Suprapubic skin (tissue), 4 donors: ENCODE measurements at regions not wholly inside any gene's neighbourhood (a gene's known extent, or its start where the extent isn't known, plus 50 kb on each side); places are given as distances from the start of the nearest gene placed in this dataset.

Experiments
- DNase-seq, 2 donors: peaks; one replicate each; pipeline ENCODE4 v3.0.0-alpha.2; 2019; ENCODE audit warnings: low spot score in 2 of 2
- H3K27ac ChIP-seq: fragments of 200-600 bp; sonication (generic); one replicate; pipeline ENCODE4 v1.5.1; 2019
- H3K27me3 ChIP-seq: fragments of 200-600 bp; sonication (generic); one replicate; pipeline ENCODE4 v1.5.1; 2019
- H3K36me3 ChIP-seq: fragments of 200-600 bp; sonication (generic); one replicate; pipeline ENCODE4 v1.5.1; 2019
- H3K4me1 ChIP-seq: fragments of 200-600 bp; sonication (generic); one replicate; pipeline ENCODE4 v1.5.1; 2019
- H3K4me3 ChIP-seq: fragments of 200-600 bp; sonication (generic); one replicate; pipeline ENCODE4 v1.5.1; 2019; ENCODE audit warnings: mild to moderate bottlenecking
- H3K9me3 ChIP-seq: fragments of 200-600 bp; sonication (generic); one replicate; pipeline ENCODE4 v1.5.1; 2019
- EP300 ChIP-seq: sonication (generic); formaldehyde crosslinking; IDR thresholded peaks from one replicate; pipeline ENCODE4 v1.6.1; 2017; ENCODE audit warnings: antibody characterized with exemption
- POLR2A ChIP-seq, 2 donors: fragments of 450-650 bp; IDR thresholded peaks; one replicate each; pipeline ENCODE4 v1.6.1; 2017; ENCODE audit warnings: antibody characterized with exemption in 2 of 2, mild to moderate bottlenecking in 2 of 2, moderate library complexity in 2 of 2
- POLR2AphosphoS5 ChIP-seq, 3 donors: sonication (generic); formaldehyde crosslinking; IDR thresholded peaks; one replicate each; pipeline ENCODE4 v1.6.1; 2017; ENCODE audit warnings: antibody characterized with exemption in 3 of 3
- WGBS: methylation state at CpG from one replicate; pipeline ENCODE4 v1.1.5; 2018; 5-methylcytosine and 5-hydroxymethylcytosine counted together
- TF ChIP-seq, protein P1 (sequence below), 2 donors: fragments of 200-600 bp in 1 of 2; fragments of 450-650 bp in 1 of 2; sonication (generic) in 1 of 2; IDR thresholded peaks; one replicate each; pipeline ENCODE4 v1.5.1; 2016 to 2019; ENCODE audit warnings: antibody characterized with exemption in 2 of 2, mild to moderate bottlenecking in 1 of 2, moderate library complexity in 1 of 2

DNA sequence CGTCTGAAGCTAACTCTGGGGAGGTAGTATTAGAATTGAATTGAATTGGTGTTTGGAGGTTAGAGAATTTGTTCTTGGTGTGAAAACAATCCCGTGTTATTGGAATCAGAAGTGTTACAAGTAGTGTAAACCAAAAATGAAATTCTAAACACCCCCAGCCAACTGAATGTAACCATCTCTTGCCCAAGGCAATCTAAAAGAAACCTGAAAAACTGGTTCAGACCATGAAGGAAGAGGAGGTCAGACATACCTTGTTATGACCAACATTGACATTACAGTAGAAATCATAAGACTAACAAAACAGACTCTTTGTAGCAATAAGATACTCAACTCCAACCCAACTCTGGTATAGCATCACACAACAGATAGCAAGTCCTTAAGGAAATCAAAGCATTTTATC lies 159.0 kb downstream of the TUSC1 start:
- H3K4me3 ChIP-seq, result no peak overlapping the region
- H3K27ac ChIP-seq, result no peak overlapping the region
- TF ChIP-seq, protein P1, sequence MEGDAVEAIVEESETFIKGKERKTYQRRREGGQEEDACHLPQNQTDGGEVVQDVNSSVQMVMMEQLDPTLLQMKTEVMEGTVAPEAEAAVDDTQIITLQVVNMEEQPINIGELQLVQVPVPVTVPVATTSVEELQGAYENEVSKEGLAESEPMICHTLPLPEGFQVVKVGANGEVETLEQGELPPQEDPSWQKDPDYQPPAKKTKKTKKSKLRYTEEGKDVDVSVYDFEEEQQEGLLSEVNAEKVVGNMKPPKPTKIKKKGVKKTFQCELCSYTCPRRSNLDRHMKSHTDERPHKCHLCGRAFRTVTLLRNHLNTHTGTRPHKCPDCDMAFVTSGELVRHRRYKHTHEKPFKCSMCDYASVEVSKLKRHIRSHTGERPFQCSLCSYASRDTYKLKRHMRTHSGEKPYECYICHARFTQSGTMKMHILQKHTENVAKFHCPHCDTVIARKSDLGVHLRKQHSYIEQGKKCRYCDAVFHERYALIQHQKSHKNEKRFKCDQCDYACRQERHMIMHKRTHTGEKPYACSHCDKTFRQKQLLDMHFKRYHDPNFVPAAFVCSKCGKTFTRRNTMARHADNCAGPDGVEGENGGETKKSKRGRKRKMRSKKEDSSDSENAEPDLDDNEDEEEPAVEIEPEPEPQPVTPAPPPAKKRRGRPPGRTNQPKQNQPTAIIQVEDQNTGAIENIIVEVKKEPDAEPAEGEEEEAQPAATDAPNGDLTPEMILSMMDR (IDR thresholded peaks at IDR 0.05), result no peak
- TF ChIP-seq EP300 (no peak), POLR2A (IDR thresholded peaks at IDR 0.05) (no peak), POLR2AphosphoS5 (IDR thresholded peaks at IDR 0.05) (no peak)
- H3K27me3 ChIP-seq, result no peaks in the 10 kb centered on the region
- H3K36me3 ChIP-seq, result no peaks in the 10 kb centered on the region
- no peaks in the 10 kb centered on the region for H3K9me3 ChIP-seq
- DNase-seq, result no peak
- 44% methylated on average over 2 of the region's 2 CpGs for WGBS
- no peaks in the 10 kb centered on the region for H3K4me1 ChIP-seq

DNA sequence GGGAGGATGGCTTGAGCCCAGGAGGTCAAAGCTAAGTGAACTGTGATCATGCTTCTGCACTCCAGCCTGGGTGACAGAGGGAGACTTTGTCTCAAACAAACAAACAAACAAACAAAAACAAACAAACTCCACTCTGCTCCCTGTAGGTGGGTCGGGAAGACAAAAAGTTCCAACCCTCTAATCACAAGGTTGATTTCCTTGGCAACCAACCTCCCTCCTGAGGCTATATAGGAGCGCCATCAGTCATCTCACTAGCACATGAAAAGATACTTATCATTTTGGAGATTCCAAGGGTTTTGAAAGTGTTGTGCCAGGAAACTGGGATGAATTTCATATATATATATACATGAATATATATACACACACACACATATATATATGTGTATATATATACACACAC lies 160.5 kb downstream of the TUSC1 start:
- no peaks in the 10 kb centered on the region for H3K4me1 ChIP-seq
- H3K27me3 ChIP-seq, result no peaks in the 10 kb centered on the region
- no peak for TF ChIP-seq POLR2AphosphoS5 (IDR thresholded peaks at IDR 0.05)
- TF ChIP-seq, protein P1 (IDR thresholded peaks at IDR 0.05), result no peak
- no peak for TF ChIP-seq POLR2A (IDR thresholded peaks at IDR 0.05)
- TF ChIP-seq EP300, result no peak
- H3K36me3 ChIP-seq, result no peaks in the 10 kb centered on the region
- H3K9me3 ChIP-seq, result no peaks in the 10 kb centered on the region
- DNase-seq, result no peak
- 50% methylated on average over 2 of the region's 2 CpGs for WGBS
- H3K27ac ChIP-seq, result no peak overlapping the region
- H3K4me3 ChIP-seq, result no peak overlapping the region

DNA sequence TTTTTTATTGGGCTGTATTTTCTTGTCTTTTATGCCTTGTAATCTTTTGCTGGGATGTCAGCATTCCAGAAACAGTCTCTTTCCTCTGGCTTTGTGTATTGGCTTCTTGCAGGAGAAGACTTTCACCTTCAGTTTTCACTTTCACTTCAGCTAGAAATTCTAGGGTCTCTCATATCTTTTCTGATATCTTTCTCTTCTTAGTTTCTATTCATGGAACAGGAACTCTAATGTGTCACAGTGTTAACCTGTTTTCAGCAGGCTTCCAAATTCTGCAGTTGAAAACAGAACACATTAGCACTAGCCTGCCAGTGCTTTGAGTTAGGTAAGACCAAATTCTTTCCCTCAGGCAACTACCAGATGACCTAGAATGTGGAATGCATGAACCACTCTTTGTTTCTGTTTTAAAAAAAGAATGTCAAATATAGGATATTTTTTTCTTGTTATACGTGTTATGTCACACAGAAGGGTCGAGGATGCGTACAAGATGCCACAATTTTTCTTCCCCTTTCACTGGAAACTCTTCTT lies 164.7 kb downstream of the TUSC1 start:
- WGBS, result 68% methylated on average over 3 of the region's 3 CpGs
- DNase-seq, result no peak
- H3K4me3 ChIP-seq, result no peak overlapping the region
- no peaks in the 10 kb centered on the region for H3K27me3 ChIP-seq
- TF ChIP-seq POLR2A (IDR thresholded peaks at IDR 0.05) (no peak), EP300 (no peak), POLR2AphosphoS5 (IDR thresholded peaks at IDR 0.05) (no peak)
- TF ChIP-seq, protein P1 (IDR thresholded peaks at IDR 0.05), result no peak
- no peak overlapping the region for H3K27ac ChIP-seq
- no peaks in the 10 kb centered on the region for H3K4me1 ChIP-seq
- H3K9me3 ChIP-seq, result no peaks in the 10 kb centered on the region
- no peaks in the 10 kb centered on the region for H3K36me3 ChIP-seq

DNA sequence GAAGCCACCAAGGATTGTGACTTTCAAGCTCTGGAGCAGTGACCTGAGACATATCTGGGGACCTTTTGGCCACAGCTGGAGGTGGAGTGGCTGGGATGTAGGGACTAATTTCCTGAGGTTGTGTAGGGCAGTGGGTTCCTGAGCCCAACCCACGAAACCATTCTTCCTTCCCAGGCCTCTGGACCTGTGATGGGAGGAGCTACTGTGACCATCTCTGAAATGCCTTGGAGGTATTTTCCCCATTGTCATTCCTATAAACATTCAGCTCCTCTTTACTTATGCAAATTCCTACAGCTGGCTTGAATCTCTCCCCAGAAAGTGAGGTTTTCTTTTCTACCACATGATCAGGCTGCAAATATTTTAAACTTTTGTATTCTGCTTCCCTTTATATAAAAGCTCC lies 172.6 kb downstream of the TUSC1 start:
- Histone ChIP-seq H3K4me3 (no peak overlapping the region), H3K36me3 (no peaks in the 10 kb centered on the region), H3K27me3 (no peaks in the 10 kb centered on the region), H3K4me1 (no peaks in the 10 kb centered on the region), H3K9me3 (peaks cover 8% of the 10 kb centered on the region), H3K27ac (no peak overlapping the region)
- WGBS, result 71% methylated on average over 1 of the region's 1 CpG
- DNase-seq, result no peak
- TF ChIP-seq, protein P1 (IDR thresholded peaks at IDR 0.05), result no peak
- TF ChIP-seq POLR2A (IDR thresholded peaks at IDR 0.05), result no peak

DNA sequence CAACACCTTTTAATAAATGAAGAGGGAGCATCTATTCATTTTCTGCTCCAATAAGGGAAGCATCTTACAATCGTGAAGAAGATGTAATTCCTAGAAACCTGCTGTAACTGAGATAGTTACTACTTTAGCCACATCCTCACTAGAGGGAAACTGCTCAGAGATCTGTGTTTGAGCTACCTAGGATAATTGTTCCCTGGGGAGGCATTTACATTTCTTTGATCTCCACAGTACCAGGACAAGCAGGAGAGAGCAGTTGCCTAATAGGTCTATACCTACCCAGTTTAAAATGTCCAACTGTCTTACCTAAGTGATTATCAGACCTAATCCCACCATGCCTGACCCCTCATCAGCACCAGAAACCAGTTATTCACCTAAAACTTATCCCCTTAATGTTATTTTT lies 196.9 kb downstream of the TUSC1 start:
- Histone ChIP-seq H3K27me3 (no peaks in the 10 kb centered on the region), H3K9me3 (no peaks in the 10 kb centered on the region), H3K36me3 (no peaks in the 10 kb centered on the region), H3K27ac (no peak overlapping the region), H3K4me1 (no peaks in the 10 kb centered on the region), H3K4me3 (no peak overlapping the region)
- no peak for DNase-seq
- TF ChIP-seq, protein P1 (IDR thresholded peaks at IDR 0.05), result no peak
- TF ChIP-seq EP300 (no peak), POLR2AphosphoS5 (IDR thresholded peaks at IDR 0.05) (no peak), POLR2A (IDR thresholded peaks at IDR 0.05) (no peak)
- WGBS, result 47% methylated on average over 1 of the region's 1 CpG
